NCI-H748 treated with DMSO at 0.1 percent for 48 hours (cell line): ENCODE measurements at regions not wholly inside any gene's neighbourhood (a gene's known extent, or its start where the extent isn't known, plus 50 kb on each side); places are given as distances from the start of the nearest gene placed in this dataset.

ENCODE experiments used
- DNase-seq: peaks from one replicate; lab custom pipeline; 2025; lab: John Stamatoyannopoulos, UW

- DNase-seq: no peak
These were observed 287.6 kb upstream of the E2F7 start for GRCh38 chr12:77352946-77353345.

GRCh38 chr12:77351860-77352259 is 286.5 kb upstream of the E2F7 start:
- no peak for DNase-seq

- no peak for DNase-seq
These were observed 284.5 kb upstream of the E2F7 start for GRCh38 chr12:77349689-77350370.

DNA sequence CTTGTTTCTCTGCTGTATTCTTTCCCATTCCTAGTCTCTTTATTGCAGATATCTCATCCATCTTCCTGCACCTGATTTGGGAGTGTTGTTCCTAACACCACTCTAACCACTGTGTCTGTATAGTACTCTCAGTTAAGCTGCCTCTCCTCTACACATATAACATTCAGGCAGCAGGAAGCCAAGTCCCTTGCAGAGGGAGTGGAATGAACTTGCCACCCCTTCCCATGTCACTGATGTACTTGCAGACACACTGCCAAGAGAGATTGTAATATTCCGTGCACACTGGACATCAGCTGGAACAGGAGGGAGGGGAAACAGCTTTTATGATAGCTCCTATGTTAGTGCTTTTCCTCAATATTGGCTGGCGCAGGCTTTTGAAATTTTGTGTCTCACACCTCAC is 281.6 kb upstream of the E2F7 start:
- DNase-seq: no peak

- DNase-seq: no peak
These were observed 280.0 kb upstream of the E2F7 start for GRCh38 chr12:77345336-77345735.

DNA sequence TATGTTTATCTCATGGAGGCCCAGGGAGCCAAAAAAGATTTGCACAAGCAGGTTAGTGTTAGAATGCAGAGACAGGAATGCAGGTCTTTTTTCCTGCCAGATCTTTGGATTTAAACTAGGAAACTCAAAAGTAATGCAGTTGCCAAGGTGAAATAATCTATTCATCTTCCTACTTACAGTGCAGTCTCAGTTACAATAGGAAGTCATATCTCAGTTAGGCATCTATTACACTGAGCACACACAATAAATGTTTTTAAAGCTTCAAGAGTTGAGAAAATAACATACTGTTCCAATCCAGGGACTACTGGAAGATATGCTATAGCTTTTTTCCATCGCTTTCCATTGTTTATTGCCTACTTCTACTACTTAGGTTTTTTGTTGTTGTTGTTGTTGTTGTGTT is 279.3 kb upstream of the E2F7 start:
- DNase-seq: no peak

DNA sequence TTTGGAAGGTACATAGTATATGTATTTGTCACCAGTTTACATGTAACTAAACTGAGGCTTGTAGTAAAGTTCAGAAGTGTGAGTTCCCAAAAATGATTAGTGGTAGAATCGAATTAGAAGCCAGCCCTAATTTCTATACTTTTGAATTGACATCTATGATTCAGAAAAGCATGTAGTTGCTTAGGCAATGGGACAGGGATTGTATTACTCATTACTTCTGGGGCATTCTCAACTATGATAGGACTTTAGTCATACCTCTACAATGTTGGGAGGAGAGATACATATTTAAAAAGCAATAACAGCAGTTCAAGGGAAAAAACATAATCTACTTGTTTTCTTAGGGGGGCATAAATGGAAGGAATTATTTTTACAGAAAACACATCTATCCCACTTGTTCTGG is 277.9 kb upstream of the E2F7 start:
- no peak for DNase-seq

DNA sequence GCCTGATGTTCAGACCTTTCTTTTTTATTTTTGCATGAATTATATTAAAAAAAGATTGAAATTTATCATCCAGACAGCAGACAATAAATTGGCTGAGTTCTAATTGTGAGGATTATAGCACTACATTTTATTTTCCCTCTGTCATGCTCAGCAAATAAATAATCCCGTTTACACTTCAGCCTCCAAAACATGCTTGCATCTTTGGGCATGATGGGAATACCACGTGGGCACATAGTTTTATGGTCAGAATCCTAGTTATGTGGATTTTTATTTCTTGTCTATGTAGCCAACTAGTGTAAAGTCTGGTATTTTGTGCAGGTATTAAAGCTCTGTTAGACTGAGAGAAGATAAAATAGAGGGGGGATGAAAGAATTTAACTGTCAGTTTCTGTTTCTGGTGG is 276.9 kb upstream of the E2F7 start:
- no peak for DNase-seq

- no peak for DNase-seq
These were observed 274.2 kb upstream of the E2F7 start for GRCh38 chr12:77339610-77340009.

DNA sequence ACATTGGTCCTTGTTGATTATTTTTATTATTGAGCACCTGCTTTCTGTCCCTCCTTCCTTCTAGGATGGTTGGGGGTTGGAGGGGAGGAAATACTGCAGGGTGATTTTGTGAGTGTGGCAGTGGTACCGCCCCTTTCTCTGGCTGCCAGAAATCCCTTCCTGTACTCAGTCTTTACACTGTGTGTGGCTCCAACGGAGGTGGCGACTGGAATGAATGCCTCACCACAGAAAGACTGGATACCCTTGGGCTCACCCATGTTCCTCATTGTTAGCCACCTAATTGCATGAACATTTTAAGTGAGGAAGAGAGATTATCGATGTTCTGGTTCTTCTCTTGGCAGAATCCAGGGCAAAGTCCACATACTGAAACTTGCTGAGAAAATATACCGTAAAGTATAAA is 272.0 kb upstream of the E2F7 start:
- DNase-seq: no peak

DNA sequence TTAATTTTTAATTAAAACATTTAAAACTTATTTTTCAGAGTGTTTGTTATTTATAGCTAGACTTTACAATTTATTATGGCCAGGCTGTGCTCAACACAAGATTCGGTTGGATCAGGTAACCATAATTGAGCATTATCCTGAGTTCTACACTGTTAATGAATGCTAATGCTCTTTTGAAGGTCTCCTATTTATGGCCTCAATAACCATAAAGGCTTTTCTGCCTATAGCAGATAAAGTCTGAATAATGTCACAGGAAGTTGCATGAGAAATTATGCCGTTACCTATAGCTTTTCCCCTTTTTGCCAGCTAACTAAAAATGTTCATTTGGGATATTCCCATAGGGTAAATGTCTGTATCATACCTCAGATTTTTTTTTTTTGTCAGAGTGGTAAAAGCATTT is 269.4 kb upstream of the E2F7 start:
- DNase-seq: no peak

DNA sequence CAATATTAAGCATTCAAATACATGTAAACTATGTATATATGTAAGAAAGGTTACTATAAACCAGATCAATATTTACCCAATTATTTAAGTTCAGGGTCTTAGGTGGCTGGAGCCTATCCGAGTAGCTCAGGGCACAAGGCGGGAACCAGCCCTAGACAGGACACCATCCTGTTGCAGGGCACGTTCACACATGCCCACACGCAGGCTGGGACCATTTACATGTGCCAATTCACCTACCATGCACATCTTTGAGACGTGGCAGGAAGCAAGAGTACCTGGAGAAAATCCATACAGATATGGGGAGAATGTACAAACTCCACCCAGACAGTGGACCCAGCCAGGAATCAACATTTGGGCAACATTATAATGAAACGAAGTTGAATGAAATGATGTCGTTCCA is 263.0 kb upstream of the E2F7 start:
- DNase-seq: no peak

DNA sequence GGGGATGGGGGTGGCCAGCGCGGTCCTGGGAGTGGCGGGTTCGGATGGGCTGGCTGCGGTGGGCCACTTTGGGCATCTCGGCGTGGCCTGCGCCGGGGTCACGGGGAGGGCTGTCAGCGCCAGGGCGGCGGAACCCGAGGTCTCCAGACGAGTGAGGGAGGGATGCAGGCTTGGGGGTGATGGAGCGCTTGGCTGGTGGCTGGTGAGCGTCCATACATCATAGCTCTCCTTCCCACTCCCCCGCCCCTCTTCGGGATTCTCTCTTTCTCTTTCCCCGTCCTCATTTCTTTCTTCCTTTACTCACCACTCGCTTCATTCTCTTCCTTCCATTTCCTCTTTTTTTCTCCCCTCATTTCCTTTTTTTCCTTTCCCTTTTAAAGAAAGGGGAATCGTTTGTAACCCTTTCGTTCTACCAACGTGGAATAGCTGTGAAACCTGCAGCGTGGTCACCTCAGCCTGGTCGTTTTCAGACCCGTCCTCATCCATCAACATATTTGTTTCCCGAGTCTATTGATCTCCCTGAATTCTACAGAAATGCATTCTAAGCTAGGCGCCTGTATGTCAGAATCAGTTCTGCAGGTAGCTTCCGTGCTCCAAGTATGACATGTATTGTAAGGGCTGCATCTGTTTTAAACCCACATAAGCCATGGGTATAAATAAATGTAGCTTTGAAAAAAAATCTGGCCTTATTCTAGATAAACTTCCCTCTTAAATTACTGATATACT is 260.3 kb upstream of the E2F7 start:
- no peak for DNase-seq

- DNase-seq: peak; percentile 57
These were observed 259.5 kb upstream of the E2F7 start for GRCh38 chr12:77324763-77325468.

DNA sequence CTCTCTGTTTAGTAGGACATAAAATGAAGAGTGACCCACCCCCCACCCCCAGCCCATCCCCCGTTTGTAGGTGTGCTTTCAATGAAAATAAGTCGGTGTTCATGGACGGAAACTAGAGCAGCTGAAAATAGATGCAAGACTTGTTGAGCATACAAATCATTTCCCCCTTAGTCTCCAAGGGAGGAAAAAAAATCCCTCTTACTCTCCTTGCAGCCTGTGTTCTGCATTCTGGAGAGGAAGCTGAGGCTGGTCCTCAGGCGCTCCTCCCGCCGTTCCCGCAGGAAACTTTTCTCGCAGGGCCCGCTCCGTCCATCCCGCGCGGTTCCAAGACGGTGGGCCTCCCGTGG is 259.0 kb upstream of the E2F7 start:
- no peak for DNase-seq

GRCh38 chr12:77323788-77324415 is 258.5 kb upstream of the E2F7 start:
- no peak for DNase-seq

GRCh38 chr12:77319166-77319565 is 253.8 kb upstream of the E2F7 start:
- DNase-seq: no peak

DNA sequence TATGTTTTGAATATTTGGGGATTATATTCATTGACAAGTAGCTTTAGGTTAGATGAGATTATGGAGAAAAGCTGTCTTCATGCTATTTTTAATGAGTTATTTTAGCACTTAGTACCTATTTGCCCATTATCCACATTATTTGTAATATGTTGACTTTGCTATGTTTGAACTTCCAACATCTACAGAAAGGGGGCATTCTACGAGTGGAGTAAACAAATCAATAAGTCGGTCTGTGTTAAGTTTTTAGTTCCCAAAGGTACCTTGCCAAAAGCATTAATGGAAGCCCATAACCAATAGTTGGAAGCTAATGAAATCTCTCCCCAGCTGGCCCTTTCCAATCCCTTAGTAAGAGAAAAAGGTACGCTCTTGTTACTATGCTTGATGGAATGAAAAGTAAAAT is 250.0 kb upstream of the E2F7 start:
- no peak for DNase-seq

GRCh38 chr12:77314378-77315052 is 249.1 kb upstream of the E2F7 start:
- peak; percentile 73 for DNase-seq

DNA sequence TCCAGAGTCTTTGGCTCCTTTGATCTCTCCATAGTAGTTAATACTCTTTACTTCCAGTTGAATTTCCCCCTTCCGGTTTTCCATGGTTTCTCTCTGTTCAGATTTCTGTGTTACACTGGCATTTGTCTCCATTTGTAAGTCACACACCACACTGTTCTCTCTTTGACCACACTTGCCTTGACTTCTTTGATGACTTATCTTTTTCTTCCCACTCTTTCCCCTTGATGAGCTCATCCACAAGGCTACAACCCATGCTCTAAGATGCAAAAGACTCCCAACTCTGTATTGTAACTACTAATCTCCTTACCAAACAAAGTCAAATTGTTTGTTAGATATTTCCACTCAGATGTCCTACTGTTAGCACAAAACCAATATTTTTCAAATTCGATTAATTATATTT is 242.7 kb upstream of the E2F7 start:
- DNase-seq: no peak

- DNase-seq: no peak
These were observed 235.4 kb upstream of the E2F7 start for GRCh38 chr12:77300811-77301210.

GRCh38 chr12:77299910-77300669 is 234.7 kb upstream of the E2F7 start:
- no peak for DNase-seq
